ENCODE measurements at regions not wholly inside any gene's neighbourhood (a gene's known extent, or its start where the extent isn't known, plus 50 kb on each side); places are given as distances from the start of the nearest gene placed in this dataset.

GRCh38 chr15:95021816-95022215 is 790.5 kb downstream of the MCTP2 start:
- TF ChIP-seq CTCF (IDR thresholded peaks at IDR 0.05) (no peak), ZFX (IDR thresholded peaks at IDR 0.05; ENCODE audit: borderline replicate concordance) (no peak)

Data from 22Rv1 (cell line).